ENCODE measurements at regions not wholly inside any gene's neighbourhood (a gene's known extent, or its start where the extent isn't known, plus 50 kb on each side); places are given as distances from the start of the nearest gene placed in this dataset.

DNA sequence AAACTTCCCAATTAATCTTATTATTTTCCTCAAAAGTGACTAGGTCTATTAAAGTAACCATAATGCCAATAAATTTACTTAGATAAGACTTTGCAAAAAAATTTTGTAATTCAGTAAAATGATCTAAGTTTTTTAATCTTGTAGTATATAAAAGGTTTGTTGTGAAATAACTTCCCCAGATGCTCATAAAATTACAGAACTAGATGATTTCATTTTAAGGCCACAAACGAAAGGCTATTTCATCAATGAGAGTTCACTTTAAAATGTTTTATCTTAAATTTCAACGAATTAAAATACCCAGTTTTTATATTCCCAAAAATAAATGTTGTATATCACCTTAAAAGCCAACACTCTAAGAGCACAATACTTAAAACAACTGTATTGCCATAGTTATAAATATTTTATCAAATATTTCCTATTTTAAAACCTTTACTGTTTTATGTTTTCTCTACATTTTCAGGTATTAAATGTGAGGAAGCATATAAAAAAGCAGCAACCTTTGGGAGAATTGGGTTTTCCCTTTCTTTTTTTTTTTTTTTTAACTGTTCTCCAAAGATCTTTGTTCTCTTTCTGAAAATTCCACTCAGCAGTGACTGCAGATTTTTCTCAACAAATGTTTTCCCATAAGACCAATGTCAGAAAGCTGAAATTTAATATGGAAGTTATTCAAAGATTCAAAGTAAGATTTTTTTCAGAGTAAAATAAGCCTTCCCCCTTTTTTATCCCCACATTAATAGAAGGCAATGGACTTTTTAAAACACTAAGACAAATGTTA lies 169.9 kb downstream of the CYB561 start:
- TF ChIP-seq YY1 (IDR thresholded peaks at IDR 0.05; ENCODE audit: insufficient read depth, insufficient read length) (no peak), ZNF274 (IDR thresholded peaks at IDR 0.05; ENCODE audit: low read depth, low read length) (no peak)

Measured in NT2/D1 (cell line).